GM19328 (cell line): ENCODE measurements at regions not wholly inside any gene's neighbourhood (a gene's known extent, or its start where the extent isn't known, plus 50 kb on each side); places are given as distances from the start of the nearest gene placed in this dataset.
"Not testable (repeated sequence)": the region's sequence is repeated elsewhere in the genome, so short reads cannot be mapped to it uniquely, and the experiment has no call there.

Experiments used
- ATAC-seq: cut with Tn5 transposase; IDR thresholded peaks from one replicate; pipeline ENCODE4 v1.9.1; 2021; ENCODE audit warnings: mild to moderate bottlenecking, moderate library complexity; ENCODE audit not compliant: unreplicated experiment

GRCh38 chr14:105910426-105910825 is 384.0 kb downstream of the TMEM121 start:
- no peak for ATAC-seq

- no peak for ATAC-seq
Observed at GRCh38 chr14:105911006-105911847, 384.8 kb downstream of the TMEM121 start.

GRCh38 chr14:105911848-105912292 is 385.5 kb downstream of the TMEM121 start:
- not testable (repeated sequence) for ATAC-seq

GRCh38 chr14:105912641-105913180 is 386.3 kb downstream of the TMEM121 start:
- ATAC-seq = no peak

GRCh38 chr14:105913221-105913620 is 386.8 kb downstream of the TMEM121 start:
- ATAC-seq = no peak

GRCh38 chr14:105913861-105914260 is 387.5 kb downstream of the TMEM121 start:
- no peak for ATAC-seq

GRCh38 chr14:105914281-105914680 is 387.9 kb downstream of the TMEM121 start:
- not testable (repeated sequence) for ATAC-seq

GRCh38 chr14:105914738-105915385 is 388.5 kb downstream of the TMEM121 start:
- ATAC-seq = no peak

GRCh38 chr14:105915546-105915945 is 389.2 kb downstream of the TMEM121 start:
- not testable (repeated sequence) for ATAC-seq

GRCh38 chr14:105917136-105917932 is 391.0 kb downstream of the TMEM121 start:
- not testable (repeated sequence) for ATAC-seq

- ATAC-seq = no peak
Observed at GRCh38 chr14:105917933-105918436, 391.6 kb downstream of the TMEM121 start.

GRCh38 chr14:105918496-105919262 is 392.3 kb downstream of the TMEM121 start:
- no peak for ATAC-seq

GRCh38 chr14:105919458-105920150 is 393.2 kb downstream of the TMEM121 start:
- ATAC-seq = no peak

GRCh38 chr14:105920151-105920700 is 393.8 kb downstream of the TMEM121 start:
- not testable (repeated sequence) for ATAC-seq

- not testable (repeated sequence) for ATAC-seq
Observed at GRCh38 chr14:105920803-105921755, 394.7 kb downstream of the TMEM121 start.

GRCh38 chr14:105921781-105922180 is 395.4 kb downstream of the TMEM121 start:
- ATAC-seq = not testable (repeated sequence)

GRCh38 chr14:105923520-105924191 is 397.3 kb downstream of the TMEM121 start:
- not testable (repeated sequence) for ATAC-seq
